H9 (cell line): ENCODE measurements at regions not wholly inside any gene's neighbourhood (a gene's known extent, or its start where the extent isn't known, plus 50 kb on each side); places are given as distances from the start of the nearest gene placed in this dataset.

Experiments used
- DNase-seq: peaks from one replicate; pipeline ENCODE4 v3.0.0-alpha.2; 2017
- H2AFZ ChIP-seq: one replicate; pipeline ENCODE4 v1.6.1; 2013; ENCODE audit warnings: mild to moderate bottlenecking, low read length, control low read depth, moderate library complexity
- H2AK5ac ChIP-seq: 2 replicates; pipeline ENCODE4 v1.6.1; 2013; ENCODE audit warnings: low read length, control low read depth, mixed read lengths; ENCODE audit not compliant: insufficient read length
- H2BK120ac ChIP-seq: one replicate; pipeline ENCODE4 v1.6.1; 2013; ENCODE audit warnings: low read depth, mild to moderate bottlenecking, low read length, control low read depth, inconsistent platforms; ENCODE audit not compliant: poor library complexity, severe bottlenecking
- H2BK12ac ChIP-seq: 2 replicates; pipeline ENCODE4 v1.6.1; 2013; ENCODE audit warnings: low read length, control low read depth, mixed read lengths, low read depth; ENCODE audit not compliant: insufficient read length
- H2BK15ac ChIP-seq: 2 replicates; pipeline ENCODE4 v1.6.1; 2013; ENCODE audit warnings: low read depth, low read length, control low read depth
- H2BK20ac ChIP-seq: one replicate; pipeline ENCODE4 v1.6.1; 2013; ENCODE audit warnings: low read depth, mild to moderate bottlenecking, low read length, control low read depth, inconsistent platforms; ENCODE audit not compliant: poor library complexity, severe bottlenecking
- H2BK5ac ChIP-seq: 2 replicates; pipeline ENCODE4 v1.6.1; 2013; ENCODE audit warnings: low read length, control low read depth, mixed read lengths; ENCODE audit not compliant: insufficient read length
- H3K14ac ChIP-seq: 2 replicates; pipeline ENCODE4 v1.6.1; 2013; ENCODE audit warnings: low read length, control low read depth; ENCODE audit not compliant: insufficient read depth
- H3K18ac ChIP-seq: 2 replicates; pipeline ENCODE4 v1.6.1; 2013; ENCODE audit warnings: low read depth, mild to moderate bottlenecking, mixed read lengths, low read length, control low read depth; ENCODE audit not compliant: insufficient read length
- H3K23ac ChIP-seq: 2 replicates; pipeline ENCODE4 v1.6.1; 2013; ENCODE audit warnings: low read length, control low read depth, mixed read lengths, low read depth; ENCODE audit not compliant: insufficient read length
- H3K23me2 ChIP-seq: 2 replicates; pipeline ENCODE4 v1.6.1; 2013; ENCODE audit warnings: low read depth, mild to moderate bottlenecking, mixed read lengths, low read length, control low read depth; ENCODE audit not compliant: insufficient read length, poor library complexity, severe bottlenecking
- H3K27ac ChIP-seq: 2 replicates; pipeline ENCODE4 v1.5.1; 2013; ENCODE audit warnings: low read length, control low read depth, mixed read lengths, low read depth; ENCODE audit not compliant: insufficient read length
- H3K27me3 ChIP-seq: 2 replicates; pipeline ENCODE4 v1.6.1; 2013; ENCODE audit warnings: low read length, control low read depth, inconsistent platforms; ENCODE audit not compliant: insufficient read depth
- H3K4ac ChIP-seq: 2 replicates; pipeline ENCODE4 v1.6.1; 2013; ENCODE audit warnings: low read depth, mild to moderate bottlenecking, control low read depth, inconsistent platforms, low read length, moderate library complexity
- H3K4me1 ChIP-seq: 2 replicates; pipeline ENCODE4 v1.6.1; 2013; ENCODE audit warnings: low read length, control low read depth, inconsistent platforms; ENCODE audit not compliant: insufficient read depth
- H3K4me2 ChIP-seq: 2 replicates; pipeline ENCODE4 v1.6.1; 2013; ENCODE audit warnings: low read length, control low read depth, mixed read lengths; ENCODE audit not compliant: insufficient read length, insufficient read depth
- H3K56ac ChIP-seq: 2 replicates; pipeline ENCODE4 v1.6.1; 2013; ENCODE audit warnings: low read depth, mild to moderate bottlenecking, mixed read lengths, low read length, control low read depth; ENCODE audit not compliant: insufficient read length
- H3K79me1 ChIP-seq: 2 replicates; pipeline ENCODE4 v1.6.1; 2013; ENCODE audit warnings: low read depth, mild to moderate bottlenecking, moderate library complexity, low read length, control low read depth, inconsistent platforms; ENCODE audit not compliant: insufficient read depth, poor library complexity, severe bottlenecking
- H3K79me2 ChIP-seq: 2 replicates; pipeline ENCODE4 v1.6.1; 2013; ENCODE audit warnings: low read length, control low read depth, inconsistent platforms; ENCODE audit not compliant: insufficient read depth
- H3K9ac ChIP-seq: 2 replicates; pipeline ENCODE4 v1.6.1; 2013; ENCODE audit warnings: low read length, control low read depth, mixed read lengths; ENCODE audit not compliant: insufficient read length; ENCODE audit errors: extremely low read depth
- H3K9me3 ChIP-seq: one replicate; pipeline ENCODE4 v1.6.1; 2013; ENCODE audit warnings: low read depth, low read length, inconsistent platforms; ENCODE audit not compliant: control insufficient read depth
- H3T11ph ChIP-seq: one replicate; pipeline ENCODE4 v1.6.1; 2013; ENCODE audit warnings: mild to moderate bottlenecking, low read length, control low read depth, inconsistent platforms
- H4K20me1 ChIP-seq: one replicate; pipeline ENCODE4 v1.6.1; 2013; ENCODE audit not compliant: control insufficient read depth, insufficient read length, insufficient read depth
- H4K5ac ChIP-seq: 2 replicates; pipeline ENCODE4 v1.6.1; 2013; ENCODE audit warnings: low read depth, mild to moderate bottlenecking, mixed read lengths, low read length, control low read depth; ENCODE audit not compliant: insufficient read length
- H4K8ac ChIP-seq: replicated peaks from 2 replicates; pipeline ENCODE4 v1.6.1; 2013; ENCODE audit warnings: low read length, control low read depth, mixed read lengths, low read depth; ENCODE audit not compliant: insufficient read length
- H4K91ac ChIP-seq: 2 replicates; pipeline ENCODE4 v1.6.1; 2013; ENCODE audit warnings: low read depth, mild to moderate bottlenecking, moderate library complexity, mixed read lengths, low read length, control low read depth; ENCODE audit not compliant: insufficient read length
- H3K27ac Mint-ChIP-seq, 3 experiments: 2 replicates in 2 of 3; 3 replicates in 1 of 3; pipeline ENCODE4 v1.8.0; 2020 to 2021; ENCODE audit warnings: mixed read lengths in 3 of 3, mild to moderate bottlenecking in 1 of 3, moderate library complexity in 1 of 3
- H3K27me3 Mint-ChIP-seq: 2 replicates; pipeline ENCODE4 v1.8.0; 2021; ENCODE audit warnings: low read depth, mild to moderate bottlenecking, moderate library complexity, mixed read lengths
- H3K36me3 Mint-ChIP-seq, 3 experiments: 2 replicates in 2 of 3; 3 replicates in 1 of 3; pipeline ENCODE4 v1.8.0; 2020 to 2021; ENCODE audit warnings: low read depth in 3 of 3, mixed read lengths in 3 of 3; ENCODE audit not compliant: insufficient read depth in 1 of 3
- H3K4me1 Mint-ChIP-seq, 2 experiments: 2 replicates each; pipeline ENCODE4 v1.8.0; 2020; ENCODE audit warnings: mixed read lengths in 2 of 2
- H3K4me3 Mint-ChIP-seq, 2 experiments: 2 replicates in 1 of 2; 3 replicates in 1 of 2; pipeline ENCODE4 v1.8.0; 2020 to 2021; ENCODE audit warnings: mild to moderate bottlenecking in 2 of 2, mixed read lengths in 2 of 2, moderate library complexity in 1 of 2
- H3K9me3 Mint-ChIP-seq, 2 experiments: 2 replicates in 1 of 2; 3 replicates in 1 of 2; pipeline ENCODE4 v1.8.0; 2020; ENCODE audit warnings: mild to moderate bottlenecking in 2 of 2, mixed read lengths in 2 of 2, moderate library complexity in 1 of 2
- CTCF ChIP-seq: fragments of 200-600 bp; sonication (generic); conservative IDR thresholded peaks from 3 replicates; pipeline ENCODE4 v1.8.0; 2021; ENCODE audit warnings: antibody characterized with exemption, mild to moderate bottlenecking

- peak overlapping the region in 2 of 3 experiments; percentile 26 to 96; a peak in 3 of 7 replicates for H3K27ac Mint-ChIP-seq
- no peak overlapping the region for H3T11ph ChIP-seq
- H3K23ac ChIP-seq: no peak overlapping the region
- no peak overlapping the region for H3K9ac ChIP-seq
- H3K36me3 Mint-ChIP-seq: peaks cover 0 to 8% (median 3%) of the 10 kb centered on the region in 3 experiments; a peak in 5 of 7 replicates
- no peak for TF ChIP-seq CTCF
- H3K18ac ChIP-seq: no peak overlapping the region
- DNase-seq: no peak
- no peaks in the 10 kb centered on the region for H3K9me3 ChIP-seq
- H2BK120ac ChIP-seq: no peak overlapping the region
- H3K4me1 ChIP-seq: peaks cover 8% of the 10 kb centered on the region; the same call in 1 of the 2 replicates
- H3K4me1 Mint-ChIP-seq: peaks cover 35 to 37% of the 10 kb centered on the region in 2 experiments
- no peak overlapping the region; the same call in 1 of the 2 replicates for H3K14ac ChIP-seq
- H3K4me2 ChIP-seq: no peak overlapping the region
- no peaks in the 10 kb centered on the region for H3K79me2 ChIP-seq
- H2AK5ac ChIP-seq: no peak overlapping the region
- no peaks in the 10 kb centered on the region for H3K23me2 ChIP-seq
- no peak overlapping the region for H4K5ac ChIP-seq
- H4K20me1 ChIP-seq: no peaks in the 10 kb centered on the region
- H4K91ac ChIP-seq: no peak overlapping the region
- no peak overlapping the region for H3K4me3 Mint-ChIP-seq
- H2BK15ac ChIP-seq: no peak overlapping the region
- H2BK5ac ChIP-seq: no peak overlapping the region
- H3K9me3 Mint-ChIP-seq: peaks cover 4 to 8% of the 10 kb centered on the region in 2 experiments; a peak in 4 of 5 replicates
- no peaks in the 10 kb centered on the region for H3K27me3 ChIP-seq
- no peak overlapping the region for H2BK20ac ChIP-seq
- no peak overlapping the region for H2AFZ ChIP-seq
- no peaks in the 10 kb centered on the region for H3K27me3 Mint-ChIP-seq
- H2BK12ac ChIP-seq: no peak overlapping the region
- no peaks in the 10 kb centered on the region for H3K79me1 ChIP-seq
- no peak overlapping the region for H3K27ac ChIP-seq
- no peak overlapping the region for H3K4ac ChIP-seq
- no peak overlapping the region for H3K56ac ChIP-seq
- H4K8ac ChIP-seq: no peak overlapping the region
These were observed 99.0 kb upstream of the LIPC start for GRCh38 chr15:58332676-58333400.
